ENCODE measurements at regions not wholly inside any gene's neighbourhood (a gene's known extent, or its start where the extent isn't known, plus 50 kb on each side); places are given as distances from the start of the nearest gene placed in this dataset.

GRCh38 chr5:82894716-82895115, 182.5 kb downstream of the TMEM167A start:
- Histone ChIP-seq H3K9ac (no peak overlapping the region), H3K27ac (no peak overlapping the region), H3K79me2 (no peaks in the 10 kb centered on the region), H3K4me2 (ENCODE audit: low read length) (no peak overlapping the region), H3K36me3 (ENCODE audit: control insufficient read depth, insufficient read depth, low read length) (no peaks in the 10 kb centered on the region), H3K4me1 (no peaks in the 10 kb centered on the region), H3K9me3 (ENCODE audit: control insufficient read depth, low read length) (no peaks in the 10 kb centered on the region), H3K4me3 (ENCODE audit: low read depth, low read length) (no peak overlapping the region), H3K27me3 (ENCODE audit: control insufficient read depth, insufficient read depth, low read length) (no peaks in the 10 kb centered on the region), H2AFZ (no peak overlapping the region)
- no peak for TF ChIP-seq CTCF (IDR thresholded peaks at IDR 0.05)

- no peaks in the 10 kb centered on the region for H3K4me1 ChIP-seq
- no peaks in the 10 kb centered on the region for H3K36me3 ChIP-seq (ENCODE audit: control insufficient read depth, insufficient read depth, low read length)
- no peak overlapping the region for H3K27ac ChIP-seq
- H2AFZ ChIP-seq, result no peak overlapping the region
- H3K4me2 ChIP-seq (ENCODE audit: low read length), result no peak overlapping the region
- H3K9ac ChIP-seq, result no peak overlapping the region
- no peak for TF ChIP-seq CTCF (IDR thresholded peaks at IDR 0.05)
- no peaks in the 10 kb centered on the region for H3K79me2 ChIP-seq
- H3K4me3 ChIP-seq (ENCODE audit: low read depth, low read length), result no peak overlapping the region
- no peaks in the 10 kb centered on the region for H3K9me3 ChIP-seq (ENCODE audit: control insufficient read depth, low read length)
- no peaks in the 10 kb centered on the region for H3K27me3 ChIP-seq (ENCODE audit: control insufficient read depth, insufficient read depth, low read length)
Observed at GRCh38 chr5:82889088-82889487, 188.1 kb downstream of the TMEM167A start.

DNA sequence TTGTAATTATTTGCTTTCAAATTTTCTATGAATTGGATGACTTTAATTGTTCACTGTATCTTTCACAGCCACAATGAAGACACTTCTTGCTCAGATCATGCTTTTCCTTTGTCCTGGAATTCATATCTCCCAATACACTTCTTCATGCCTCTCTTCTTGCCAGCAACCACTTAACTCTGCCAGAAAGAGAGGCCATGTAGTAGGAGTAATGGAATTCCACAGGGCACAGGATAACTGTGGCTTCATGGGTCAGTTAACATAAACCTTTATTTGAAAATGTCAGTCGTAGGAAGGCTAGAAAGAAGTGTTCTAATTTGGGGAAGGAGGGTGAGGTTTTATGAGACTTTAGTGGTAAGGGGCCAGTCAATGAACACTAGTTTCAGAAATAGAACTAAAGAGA, 190.3 kb downstream of the TMEM167A start:
- no peaks in the 10 kb centered on the region for H3K27me3 ChIP-seq (ENCODE audit: control insufficient read depth, insufficient read depth, low read length)
- H3K4me3 ChIP-seq (ENCODE audit: low read depth, low read length), result no peak overlapping the region
- H2AFZ ChIP-seq, result no peak overlapping the region
- H3K79me2 ChIP-seq, result no peaks in the 10 kb centered on the region
- no peak overlapping the region for H3K27ac ChIP-seq
- no peak overlapping the region for H3K4me2 ChIP-seq (ENCODE audit: low read length)
- H3K9ac ChIP-seq, result no peak overlapping the region
- H3K36me3 ChIP-seq (ENCODE audit: control insufficient read depth, insufficient read depth, low read length), result no peaks in the 10 kb centered on the region
- H3K4me1 ChIP-seq, result no peaks in the 10 kb centered on the region
- no peaks in the 10 kb centered on the region for H3K9me3 ChIP-seq (ENCODE audit: control insufficient read depth, low read length)
- no peak for TF ChIP-seq CTCF (IDR thresholded peaks at IDR 0.05)

DNA sequence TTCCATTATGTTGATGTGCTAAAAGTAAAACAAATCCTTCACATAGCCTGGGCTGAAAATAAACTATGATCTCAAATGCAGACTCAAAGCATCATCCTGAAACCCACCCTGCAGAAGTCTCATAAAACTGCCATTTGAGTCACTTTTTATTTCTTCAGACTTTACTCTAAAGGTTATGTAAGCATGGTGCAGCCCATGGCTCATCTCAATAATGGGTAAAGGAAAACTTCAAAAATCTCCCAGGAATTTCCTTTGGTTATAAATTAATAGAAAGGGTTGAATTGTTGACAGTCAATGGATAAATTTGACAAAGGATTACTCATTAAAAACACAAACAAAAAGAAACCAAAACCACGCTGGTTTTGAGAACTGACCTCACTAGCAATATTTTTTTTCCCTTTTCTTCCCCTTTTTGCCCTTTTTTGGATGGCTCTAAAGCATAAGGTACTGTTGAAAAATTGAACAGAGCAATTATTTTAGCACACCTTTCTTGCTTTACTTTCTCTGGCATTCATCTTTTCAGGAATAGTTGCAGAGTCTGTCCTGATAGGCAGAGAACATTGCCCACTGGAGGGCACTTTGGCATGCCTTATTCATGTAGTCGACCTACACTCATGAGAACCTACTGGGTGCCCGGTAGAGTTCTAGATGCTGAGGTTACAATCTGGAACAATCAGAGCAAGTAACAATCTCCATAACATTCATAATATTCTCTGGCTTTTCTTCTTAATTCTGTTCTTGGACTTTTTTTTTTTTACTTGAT, 191.4 kb downstream of the TMEM167A start:
- Histone ChIP-seq H3K79me2 (no peaks in the 10 kb centered on the region), H3K9me3 (ENCODE audit: control insufficient read depth, low read length) (no peaks in the 10 kb centered on the region), H3K4me3 (ENCODE audit: low read depth, low read length) (no peak overlapping the region), H3K4me1 (no peaks in the 10 kb centered on the region), H3K27me3 (ENCODE audit: control insufficient read depth, insufficient read depth, low read length) (no peaks in the 10 kb centered on the region), H3K9ac (no peak overlapping the region), H2AFZ (no peak overlapping the region), H3K4me2 (ENCODE audit: low read length) (no peak overlapping the region), H3K36me3 (ENCODE audit: control insufficient read depth, insufficient read depth, low read length) (no peaks in the 10 kb centered on the region), H3K27ac (no peak overlapping the region)
- TF ChIP-seq CTCF (IDR thresholded peaks at IDR 0.05), result no peak

Data from parathyroid adenoma (tissue), 2 donors.